ENCODE measurements at regions not wholly inside any gene's neighbourhood (a gene's known extent, or its start where the extent isn't known, plus 50 kb on each side); places are given as distances from the start of the nearest gene placed in this dataset.

GRCh38 chr14:25615174-25615573 lies 565.2 kb upstream of the STXBP6 start:
- no peaks in the 10 kb centered on the region for H3K36me3 Mint-ChIP-seq
- no peaks in the 10 kb centered on the region for H3K27me3 Mint-ChIP-seq
- no peak overlapping the region for H3K4me3 Mint-ChIP-seq
- H3K9me3 Mint-ChIP-seq = peaks cover 15% of the 10 kb centered on the region
- no peaks in the 10 kb centered on the region for H3K4me1 Mint-ChIP-seq
- DNase-seq (ENCODE audit: low spot score in 2 of 2) = no peak
- H3K27ac Mint-ChIP-seq = no peak overlapping the region
- no peak for ATAC-seq (ENCODE audit: low read depth)

GRCh38 chr14:25607192-25607591 lies 557.2 kb upstream of the STXBP6 start:
- DNase-seq (ENCODE audit: low spot score in 2 of 2) (no peak), ATAC-seq (ENCODE audit: low read depth) (no peak)
- no peaks in the 10 kb centered on the region for H3K4me1 Mint-ChIP-seq
- H3K36me3 Mint-ChIP-seq = no peaks in the 10 kb centered on the region
- H3K4me3 Mint-ChIP-seq = no peak overlapping the region
- H3K27ac Mint-ChIP-seq = no peak overlapping the region
- no peaks in the 10 kb centered on the region for H3K27me3 Mint-ChIP-seq
- H3K9me3 Mint-ChIP-seq = peaks cover 13% of the 10 kb centered on the region

- Mint-ChIP-seq H3K4me1 (no peaks in the 10 kb centered on the region), H3K4me3 (no peak overlapping the region), H3K27me3 (no peaks in the 10 kb centered on the region), H3K27ac (no peak overlapping the region), H3K9me3 (peaks cover 11% of the 10 kb centered on the region), H3K36me3 (no peaks in the 10 kb centered on the region)
- DNase-seq (ENCODE audit: low spot score in 2 of 2) (no peak), ATAC-seq (ENCODE audit: low read depth) (no peak)
Measured at GRCh38 chr14:25602106-25602505, 552.2 kb upstream of the STXBP6 start.

GRCh38 chr14:25588751-25589150 lies 538.8 kb upstream of the STXBP6 start:
- H3K4me1 Mint-ChIP-seq = no peaks in the 10 kb centered on the region
- no peak overlapping the region for H3K4me3 Mint-ChIP-seq
- H3K27ac Mint-ChIP-seq = no peak overlapping the region

GRCh38 chr14:25574628-25575325 lies 524.8 kb upstream of the STXBP6 start:
- Mint-ChIP-seq H3K36me3 (no peaks in the 10 kb centered on the region), H3K4me1 (no peaks in the 10 kb centered on the region), H3K9me3 (peaks cover 5% of the 10 kb centered on the region), H3K27ac (no peak overlapping the region), H3K27me3 (no peaks in the 10 kb centered on the region), H3K4me3 (no peak overlapping the region)
- DNase-seq (ENCODE audit: low spot score in 2 of 2) = no peak
- no peak for ATAC-seq (ENCODE audit: low read depth)

More at GRCh38 chr14:25588751-25589150, 538.8 kb upstream of the STXBP6 start:
- ATAC-seq (ENCODE audit: low read depth) (no peak), DNase-seq (ENCODE audit: low spot score in 2 of 2) (no peak)
- Mint-ChIP-seq H3K9me3 (peaks cover 17% of the 10 kb centered on the region), H3K27me3 (no peaks in the 10 kb centered on the region), H3K36me3 (no peaks in the 10 kb centered on the region)

- H3K4me1 Mint-ChIP-seq = no peaks in the 10 kb centered on the region
- no peak overlapping the region for H3K27ac Mint-ChIP-seq
- peaks cover 12% of the 10 kb centered on the region for H3K9me3 Mint-ChIP-seq
- DNase-seq (ENCODE audit: low spot score in 2 of 2) (no peak), ATAC-seq (ENCODE audit: low read depth) (no peak)
- H3K4me3 Mint-ChIP-seq = no peak overlapping the region
- H3K27me3 Mint-ChIP-seq = no peaks in the 10 kb centered on the region
- H3K36me3 Mint-ChIP-seq = no peaks in the 10 kb centered on the region
Measured at GRCh38 chr14:25570483-25570882, 520.5 kb upstream of the STXBP6 start.

- Mint-ChIP-seq H3K27me3 (no peaks in the 10 kb centered on the region), H3K27ac (no peak overlapping the region), H3K4me3 (no peak overlapping the region), H3K4me1 (no peaks in the 10 kb centered on the region), H3K36me3 (no peaks in the 10 kb centered on the region), H3K9me3 (no peaks in the 10 kb centered on the region)
- ATAC-seq (ENCODE audit: low read depth) (no peak), DNase-seq (ENCODE audit: low spot score in 2 of 2) (no peak)
Measured at GRCh38 chr14:25557466-25557865, 507.5 kb upstream of the STXBP6 start.

GRCh38 chr14:25552826-25553225 lies 502.9 kb upstream of the STXBP6 start:
- ATAC-seq (ENCODE audit: low read depth) (no peak), DNase-seq (ENCODE audit: low spot score in 2 of 2) (no peak)
- H3K4me3 Mint-ChIP-seq = no peak overlapping the region
- H3K4me1 Mint-ChIP-seq = no peaks in the 10 kb centered on the region
- H3K27me3 Mint-ChIP-seq = no peaks in the 10 kb centered on the region
- peaks cover 7% of the 10 kb centered on the region for H3K9me3 Mint-ChIP-seq
- no peak overlapping the region for H3K27ac Mint-ChIP-seq
- H3K36me3 Mint-ChIP-seq = no peaks in the 10 kb centered on the region

- H3K36me3 Mint-ChIP-seq = no peaks in the 10 kb centered on the region
- H3K4me1 Mint-ChIP-seq = no peaks in the 10 kb centered on the region
- DNase-seq (ENCODE audit: low spot score in 2 of 2) (no peak), ATAC-seq (ENCODE audit: low read depth) (no peak)
- H3K27me3 Mint-ChIP-seq = no peaks in the 10 kb centered on the region
- peaks cover 7% of the 10 kb centered on the region for H3K9me3 Mint-ChIP-seq
- no peak overlapping the region for H3K4me3 Mint-ChIP-seq
- no peak overlapping the region for H3K27ac Mint-ChIP-seq
Measured at GRCh38 chr14:25551674-25552073, 501.7 kb upstream of the STXBP6 start.

GRCh38 chr14:25546826-25547225 lies 496.9 kb upstream of the STXBP6 start:
- no peaks in the 10 kb centered on the region for H3K36me3 Mint-ChIP-seq
- ATAC-seq (ENCODE audit: low read depth) (no peak), DNase-seq (ENCODE audit: low spot score in 2 of 2) (no peak)
- no peaks in the 10 kb centered on the region for H3K4me1 Mint-ChIP-seq
- peaks cover 7% of the 10 kb centered on the region for H3K9me3 Mint-ChIP-seq
- H3K27me3 Mint-ChIP-seq = no peaks in the 10 kb centered on the region
- no peak overlapping the region for H3K4me3 Mint-ChIP-seq
- no peak overlapping the region for H3K27ac Mint-ChIP-seq

GRCh38 chr14:25537846-25538455 lies 488.0 kb upstream of the STXBP6 start:
- peaks cover 7% of the 10 kb centered on the region for H3K9me3 Mint-ChIP-seq
- H3K4me1 Mint-ChIP-seq = no peaks in the 10 kb centered on the region
- ATAC-seq (ENCODE audit: low read depth) (no peak), DNase-seq (ENCODE audit: low spot score in 2 of 2) (no peak)
- H3K4me3 Mint-ChIP-seq = no peak overlapping the region
- H3K27ac Mint-ChIP-seq = no peak overlapping the region
- H3K27me3 Mint-ChIP-seq = peaks cover 1% of the 10 kb centered on the region
- no peaks in the 10 kb centered on the region for H3K36me3 Mint-ChIP-seq

- Mint-ChIP-seq H3K9me3 (peaks cover 4% of the 10 kb centered on the region), H3K4me3 (no peak overlapping the region), H3K4me1 (no peaks in the 10 kb centered on the region), H3K27me3 (no peaks in the 10 kb centered on the region), H3K36me3 (no peaks in the 10 kb centered on the region), H3K27ac (no peak overlapping the region)
- ATAC-seq (ENCODE audit: low read depth) = no peak
- no peak for DNase-seq (ENCODE audit: low spot score in 2 of 2)
Measured at GRCh38 chr14:25526290-25526689, 476.3 kb upstream of the STXBP6 start.

- DNase-seq (ENCODE audit: low spot score in 2 of 2) (no peak), ATAC-seq (ENCODE audit: low read depth) (no peak)
- Mint-ChIP-seq H3K27ac (no peak overlapping the region), H3K27me3 (no peaks in the 10 kb centered on the region), H3K4me3 (no peak overlapping the region), H3K9me3 (peaks cover 4% of the 10 kb centered on the region), H3K4me1 (no peaks in the 10 kb centered on the region), H3K36me3 (no peaks in the 10 kb centered on the region)
Measured at GRCh38 chr14:25522926-25523325, 473.0 kb upstream of the STXBP6 start.

- Mint-ChIP-seq H3K9me3 (peaks cover 4% of the 10 kb centered on the region), H3K27ac (no peak overlapping the region), H3K4me1 (no peaks in the 10 kb centered on the region), H3K27me3 (no peaks in the 10 kb centered on the region), H3K4me3 (no peak overlapping the region), H3K36me3 (no peaks in the 10 kb centered on the region)
- ATAC-seq (ENCODE audit: low read depth) = no peak
- DNase-seq (ENCODE audit: low spot score in 2 of 2) = no peak
Measured at GRCh38 chr14:25522116-25522515, 472.2 kb upstream of the STXBP6 start.

- H3K4me1 Mint-ChIP-seq = no peaks in the 10 kb centered on the region
- H3K27me3 Mint-ChIP-seq = no peaks in the 10 kb centered on the region
- ATAC-seq (ENCODE audit: low read depth) (no peak), DNase-seq (ENCODE audit: low spot score in 2 of 2) (no peak)
- no peak overlapping the region for H3K4me3 Mint-ChIP-seq
- H3K36me3 Mint-ChIP-seq = no peaks in the 10 kb centered on the region
- H3K27ac Mint-ChIP-seq = no peak overlapping the region
- peaks cover 4% of the 10 kb centered on the region for H3K9me3 Mint-ChIP-seq
Measured at GRCh38 chr14:25521616-25522015, 471.7 kb upstream of the STXBP6 start.
